Nucleus accumbens (tissue), 56 donors: ENCODE measurements at regions not wholly inside any gene's neighbourhood (a gene's known extent, or its start where the extent isn't known, plus 50 kb on each side); places are given as distances from the start of the nearest gene placed in this dataset.
"Not testable (repeated sequence)": the region's sequence is repeated elsewhere in the genome, so short reads cannot be mapped to it uniquely, and the experiment has no call there.

Source experiments
- DNase-seq, 56 donors: peaks; one replicate each; lab custom pipeline; 2025; lab: John Stamatoyannopoulos, UW

- no peak for DNase-seq
These were observed 499.0 kb downstream of the SIPA1L2 start for GRCh38 chr1:232130815-232131480.

- DNase-seq = peak in 1 of 56 donors; percentile 2
These were observed 500.6 kb downstream of the DISC1 start for GRCh38 chr1:232127190-232127589.

GRCh38 chr1:232123775-232124659 lies 497.4 kb downstream of the DISC1 start:
- DNase-seq = no peak

- DNase-seq = not testable (repeated sequence)
These were observed 491.3 kb downstream of the DISC1 start for GRCh38 chr1:232117903-232118302.

- no peak for DNase-seq
These were observed 488.4 kb downstream of the DISC1 start for GRCh38 chr1:232114985-232115384.

- DNase-seq = no peak
These were observed 485.5 kb downstream of the DISC1 start for GRCh38 chr1:232112076-232112475.

- no peak for DNase-seq
These were observed 485.0 kb downstream of the DISC1 start for GRCh38 chr1:232111611-232112010.

GRCh38 chr1:232110281-232111090 lies 483.9 kb downstream of the DISC1 start:
- no peak for DNase-seq

- no peak for DNase-seq
These were observed 482.8 kb downstream of the DISC1 start for GRCh38 chr1:232109391-232109790.

GRCh38 chr1:232108598-232108997 lies 482.0 kb downstream of the DISC1 start:
- no peak for DNase-seq

GRCh38 chr1:232106415-232106814 lies 479.8 kb downstream of the DISC1 start:
- DNase-seq = no peak

GRCh38 chr1:232105561-232105960 lies 479.0 kb downstream of the DISC1 start:
- no peak for DNase-seq

- DNase-seq = no peak
These were observed 474.6 kb downstream of the DISC1 start for GRCh38 chr1:232101231-232101630.

GRCh38 chr1:232096751-232097150 lies 470.2 kb downstream of the DISC1 start:
- no peak for DNase-seq
